ENCODE measurements at regions not wholly inside any gene's neighbourhood (a gene's known extent, or its start where the extent isn't known, plus 50 kb on each side); places are given as distances from the start of the nearest gene placed in this dataset.
A peak's percentile ranks its signal among the peaks of the same experiment; 100 is the strongest.

- intact Hi-C loops (cut with DNase I; ENCODE audit: low total_unique reads) = no loop called here
- Histone ChIP-seq H3K4me1 (no peaks in the 10 kb centered on the region), H3K9me3 (no peaks in the 10 kb centered on the region), H3K27me3 (no peaks in the 10 kb centered on the region), H3K36me3 (no peaks in the 10 kb centered on the region), H3K27ac (no peak overlapping the region), H3K4me3 (no peak overlapping the region)
- TF ChIP-seq CTCF (IDR thresholded peaks at IDR 0.05) (no peak), POLR2A (IDR thresholded peaks at IDR 0.05) (no peak)
- no peak for DNase-seq
These were observed 75.5 kb downstream of the ASB1 start for GRCh38 chr2:238502088-238502810.

- intact Hi-C loops (cut with DNase I; ENCODE audit: low total_unique reads) = no loop called here
- Histone ChIP-seq H3K9me3 (no peaks in the 10 kb centered on the region), H3K27me3 (no peaks in the 10 kb centered on the region), H3K4me3 (no peak overlapping the region), H3K27ac (no peak overlapping the region), H3K36me3 (no peaks in the 10 kb centered on the region), H3K4me1 (no peaks in the 10 kb centered on the region)
- no peak for DNase-seq
- no peak for TF ChIP-seq CTCF (IDR thresholded peaks at IDR 0.05)
- no peak for TF ChIP-seq POLR2A (IDR thresholded peaks at IDR 0.05)
These were observed 76.4 kb downstream of the ASB1 start for GRCh38 chr2:238502956-238503791.

- Histone ChIP-seq H3K27ac (no peak overlapping the region), H3K4me1 (no peaks in the 10 kb centered on the region), H3K27me3 (no peaks in the 10 kb centered on the region), H3K4me3 (no peak overlapping the region), H3K36me3 (no peaks in the 10 kb centered on the region), H3K9me3 (no peaks in the 10 kb centered on the region)
- DNase-seq = peak in 1 of 2 donors; percentile 11
- TF ChIP-seq POLR2A (IDR thresholded peaks at IDR 0.05) (no peak), CTCF (IDR thresholded peaks at IDR 0.05) (no peak)
- intact Hi-C loops (cut with DNase I; ENCODE audit: low total_unique reads) = no loop called here
These were observed 77.6 kb downstream of the ASB1 start for GRCh38 chr2:238504181-238504931.

GRCh38 chr2:238505119-238505891 is 78.6 kb downstream of the ASB1 start:
- intact Hi-C loops (cut with DNase I; ENCODE audit: low total_unique reads) = no loop called here
- Histone ChIP-seq H3K27me3 (no peaks in the 10 kb centered on the region), H3K9me3 (no peaks in the 10 kb centered on the region), H3K4me1 (no peaks in the 10 kb centered on the region), H3K36me3 (no peaks in the 10 kb centered on the region), H3K4me3 (no peak overlapping the region), H3K27ac (no peak overlapping the region)
- no peak for DNase-seq
- TF ChIP-seq POLR2A (IDR thresholded peaks at IDR 0.05) (no peak), CTCF (IDR thresholded peaks at IDR 0.05) (no peak)

Measured in uterus (tissue), 3 donors.